Lower leg skin (tissue), 3 donors: ENCODE measurements at regions not wholly inside any gene's neighbourhood (a gene's known extent, or its start where the extent isn't known, plus 50 kb on each side); places are given as distances from the start of the nearest gene placed in this dataset.

Experiments
- POLR2A ChIP-seq, 2 donors: fragments of 450-650 bp; IDR thresholded peaks; one replicate each; pipeline ENCODE4 v1.6.1; 2016 to 2017; ENCODE audit warnings: antibody characterized with exemption in 2 of 2, mild to moderate bottlenecking in 1 of 2, moderate library complexity in 1 of 2
- TF ChIP-seq, protein P1 (sequence below), 3 donors: fragments of 450-650 bp; IDR thresholded peaks; one replicate each; pipeline ENCODE4 v1.5.1; 2016; ENCODE audit warnings: antibody characterized with exemption in 3 of 3, mild to moderate bottlenecking in 3 of 3, moderate library complexity in 2 of 3

DNA sequence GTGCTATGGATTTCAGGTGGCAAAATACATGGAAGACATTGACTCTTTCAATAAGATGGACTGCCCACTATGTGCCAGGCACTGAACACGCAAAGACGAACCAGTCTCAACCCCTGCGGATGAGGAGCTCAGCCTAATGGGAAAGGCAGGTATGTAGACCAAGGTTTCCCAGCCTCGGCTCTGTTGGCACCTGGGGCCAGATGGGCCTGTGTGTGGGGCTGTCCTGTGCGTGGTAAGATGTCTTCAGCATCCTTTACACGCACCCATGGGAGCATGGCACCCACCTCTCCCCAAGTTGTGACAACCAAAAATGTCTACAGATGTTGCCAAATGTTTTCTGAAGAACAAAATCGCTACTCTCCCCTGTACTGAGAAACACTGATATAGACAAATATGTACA, 82.6 kb upstream of the FOXQ1 start:
- TF ChIP-seq, protein P1, sequence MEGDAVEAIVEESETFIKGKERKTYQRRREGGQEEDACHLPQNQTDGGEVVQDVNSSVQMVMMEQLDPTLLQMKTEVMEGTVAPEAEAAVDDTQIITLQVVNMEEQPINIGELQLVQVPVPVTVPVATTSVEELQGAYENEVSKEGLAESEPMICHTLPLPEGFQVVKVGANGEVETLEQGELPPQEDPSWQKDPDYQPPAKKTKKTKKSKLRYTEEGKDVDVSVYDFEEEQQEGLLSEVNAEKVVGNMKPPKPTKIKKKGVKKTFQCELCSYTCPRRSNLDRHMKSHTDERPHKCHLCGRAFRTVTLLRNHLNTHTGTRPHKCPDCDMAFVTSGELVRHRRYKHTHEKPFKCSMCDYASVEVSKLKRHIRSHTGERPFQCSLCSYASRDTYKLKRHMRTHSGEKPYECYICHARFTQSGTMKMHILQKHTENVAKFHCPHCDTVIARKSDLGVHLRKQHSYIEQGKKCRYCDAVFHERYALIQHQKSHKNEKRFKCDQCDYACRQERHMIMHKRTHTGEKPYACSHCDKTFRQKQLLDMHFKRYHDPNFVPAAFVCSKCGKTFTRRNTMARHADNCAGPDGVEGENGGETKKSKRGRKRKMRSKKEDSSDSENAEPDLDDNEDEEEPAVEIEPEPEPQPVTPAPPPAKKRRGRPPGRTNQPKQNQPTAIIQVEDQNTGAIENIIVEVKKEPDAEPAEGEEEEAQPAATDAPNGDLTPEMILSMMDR (IDR thresholded peaks at IDR 0.05) = no peak
- no peak for TF ChIP-seq POLR2A (IDR thresholded peaks at IDR 0.05)
